ENCODE measurements at regions not wholly inside any gene's neighbourhood (a gene's known extent, or its start where the extent isn't known, plus 50 kb on each side); places are given as distances from the start of the nearest gene placed in this dataset.

DNA sequence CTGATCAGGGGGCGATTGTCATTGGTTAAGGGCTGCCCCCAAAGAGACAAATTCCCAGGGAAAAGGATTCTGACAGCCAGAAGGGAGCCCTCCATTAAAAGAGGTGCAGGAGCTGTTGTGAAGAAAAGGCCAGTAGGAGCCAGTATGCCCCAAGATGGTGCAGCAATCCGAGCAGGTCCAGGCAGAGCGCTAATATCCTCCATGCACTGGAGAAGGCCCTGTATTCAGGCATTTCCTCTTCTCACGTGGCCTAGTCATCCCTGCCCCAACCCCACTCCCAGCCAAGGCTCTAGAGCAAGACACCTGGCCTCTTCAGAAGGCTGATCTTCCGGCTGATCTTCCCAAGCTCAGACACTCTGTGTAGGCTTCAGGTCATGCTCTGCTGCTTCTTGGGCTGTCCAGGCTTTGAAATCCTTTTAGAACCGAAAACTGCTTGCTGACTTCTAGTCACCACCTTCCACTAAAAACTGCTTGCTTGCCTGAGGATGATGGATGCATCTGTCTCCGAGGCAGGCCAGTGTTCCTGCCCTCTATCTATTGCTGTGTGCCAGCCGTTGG, 77.4 kb downstream of the CYP26A1 start:
- no peaks in the 10 kb centered on the region for H3K4me1 ChIP-seq (ENCODE audit: control insufficient read depth, extremely low read depth, insufficient read depth, low read length)
- dilution Hi-C loops (cut with MboI; ENCODE audit: extremely low pct_ligation_motif_present, low sequenced_read_pairs): no loop called here
- DNase-seq (ENCODE audit: low read depth, low spot score): no peak

More for the DNA sequence above, 77.4 kb downstream of the CYP26A1 start:
- no peak overlapping the region for H3K4me3 ChIP-seq (replicated peaks in 1 of 3; ENCODE audit: insufficient read depth in 1 of 3, low read depth in 1 of 3, low read length in 3 of 3)
- no peak overlapping the region for H3K4me2 ChIP-seq (ENCODE audit: insufficient read depth, low read length)
- intact Hi-C loops (cut with micrococcal nuclease): no loop called here
- no peaks in the 10 kb centered on the region for H3K9me1 ChIP-seq (replicated peaks; ENCODE audit: control insufficient read depth, extremely low read depth, insufficient read depth, low read length)
- ChIA-PET POLR2A (no interaction called here), CTCF (no interaction called here)
- no peak overlapping the region for H2AFZ ChIP-seq (ENCODE audit: low read depth, low read length)
- no peaks in the 10 kb centered on the region for H3K79me2 ChIP-seq (ENCODE audit: control insufficient read depth, insufficient read depth, low read length)
- H3K27ac ChIP-seq (ENCODE audit: insufficient read depth, low read depth, low read length): no peak overlapping the region
- no peaks in the 10 kb centered on the region for H3K36me3 ChIP-seq (ENCODE audit: control insufficient read depth in 2 of 2, extremely low read depth in 1 of 2, insufficient read depth in 2 of 2, low read length in 2 of 2)
- no peak for TF ChIP-seq MYC (IDR thresholded peaks at IDR 0.05; ENCODE audit: low read depth, low read length)
- TF ChIP-seq, protein P1, sequence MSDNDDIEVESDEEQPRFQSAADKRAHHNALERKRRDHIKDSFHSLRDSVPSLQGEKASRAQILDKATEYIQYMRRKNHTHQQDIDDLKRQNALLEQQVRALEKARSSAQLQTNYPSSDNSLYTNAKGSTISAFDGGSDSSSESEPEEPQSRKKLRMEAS (IDR thresholded peaks at IDR 0.05; ENCODE audit: insufficient read depth, insufficient read length): no peak
- no peak for TF ChIP-seq POLR2AphosphoS5 (IDR thresholded peaks at IDR 0.05; ENCODE audit: insufficient read depth, low read depth, low read length)
- TF ChIP-seq GATA2 (IDR thresholded peaks at IDR 0.05; ENCODE audit: insufficient read depth, insufficient read length, low read depth, low read length): no peak
- TF ChIP-seq POLR2A (IDR thresholded peaks at IDR 0.05; ENCODE audit: low read depth, low read length): no peak
- no peak for TF ChIP-seq FOS (IDR thresholded peaks at IDR 0.05; ENCODE audit: borderline replicate concordance, insufficient read depth, low read length)
- TF ChIP-seq, protein P2, sequence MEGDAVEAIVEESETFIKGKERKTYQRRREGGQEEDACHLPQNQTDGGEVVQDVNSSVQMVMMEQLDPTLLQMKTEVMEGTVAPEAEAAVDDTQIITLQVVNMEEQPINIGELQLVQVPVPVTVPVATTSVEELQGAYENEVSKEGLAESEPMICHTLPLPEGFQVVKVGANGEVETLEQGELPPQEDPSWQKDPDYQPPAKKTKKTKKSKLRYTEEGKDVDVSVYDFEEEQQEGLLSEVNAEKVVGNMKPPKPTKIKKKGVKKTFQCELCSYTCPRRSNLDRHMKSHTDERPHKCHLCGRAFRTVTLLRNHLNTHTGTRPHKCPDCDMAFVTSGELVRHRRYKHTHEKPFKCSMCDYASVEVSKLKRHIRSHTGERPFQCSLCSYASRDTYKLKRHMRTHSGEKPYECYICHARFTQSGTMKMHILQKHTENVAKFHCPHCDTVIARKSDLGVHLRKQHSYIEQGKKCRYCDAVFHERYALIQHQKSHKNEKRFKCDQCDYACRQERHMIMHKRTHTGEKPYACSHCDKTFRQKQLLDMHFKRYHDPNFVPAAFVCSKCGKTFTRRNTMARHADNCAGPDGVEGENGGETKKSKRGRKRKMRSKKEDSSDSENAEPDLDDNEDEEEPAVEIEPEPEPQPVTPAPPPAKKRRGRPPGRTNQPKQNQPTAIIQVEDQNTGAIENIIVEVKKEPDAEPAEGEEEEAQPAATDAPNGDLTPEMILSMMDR (IDR thresholded peaks at IDR 0.05; ENCODE audit: extremely low read depth in 1 of 2, insufficient read depth in 1 of 2, low read depth in 1 of 2, low read length in 2 of 2): no peak
- TF ChIP-seq JUN (IDR thresholded peaks at IDR 0.05; ENCODE audit: borderline replicate concordance, insufficient read depth, insufficient read length, low read depth): no peak
- no peak for TF ChIP-seq EZH2 (IDR thresholded peaks at IDR 0.05; ENCODE audit: borderline replicate concordance, low read depth, low read length, severe bottlenecking)
- no peaks in the 10 kb centered on the region for H3K9me3 ChIP-seq (replicated peaks; ENCODE audit: control insufficient read depth, insufficient read depth, low read length)
- FAIRE-seq: no peak
- BruUV-seq (replicated peaks): no TSS peak
- no peaks in the 10 kb centered on the region for H4K20me1 ChIP-seq (replicated peaks; ENCODE audit: control insufficient read depth, extremely low read depth, insufficient read depth, low read length)
- H3K9ac ChIP-seq (replicated peaks; ENCODE audit: extremely low read depth, insufficient read depth, low read length): no peak overlapping the region
- peaks cover 7 to 9% of the 10 kb centered on the region in 2 experiments for H3K27me3 ChIP-seq (ENCODE audit: control insufficient read depth in 2 of 2, insufficient read depth in 2 of 2, low read length in 2 of 2)
